ENCODE measurements at regions not wholly inside any gene's neighbourhood (a gene's known extent, or its start where the extent isn't known, plus 50 kb on each side); places are given as distances from the start of the nearest gene placed in this dataset.

GRCh38 chr10:42938351-42938750 lies 138.5 kb upstream of the RET start:
- no peak for TF ChIP-seq POLR2A (IDR thresholded peaks at IDR 0.05)
- TF ChIP-seq CTCF (IDR thresholded peaks at IDR 0.05) = no peak

All from testis (tissue), 2 donors.